ENCODE measurements at regions not wholly inside any gene's neighbourhood (a gene's known extent, or its start where the extent isn't known, plus 50 kb on each side); places are given as distances from the start of the nearest gene placed in this dataset.
"Not testable (repeated sequence)": the region's sequence is repeated elsewhere in the genome, so short reads cannot be mapped to it uniquely, and the experiment has no call there.

DNA sequence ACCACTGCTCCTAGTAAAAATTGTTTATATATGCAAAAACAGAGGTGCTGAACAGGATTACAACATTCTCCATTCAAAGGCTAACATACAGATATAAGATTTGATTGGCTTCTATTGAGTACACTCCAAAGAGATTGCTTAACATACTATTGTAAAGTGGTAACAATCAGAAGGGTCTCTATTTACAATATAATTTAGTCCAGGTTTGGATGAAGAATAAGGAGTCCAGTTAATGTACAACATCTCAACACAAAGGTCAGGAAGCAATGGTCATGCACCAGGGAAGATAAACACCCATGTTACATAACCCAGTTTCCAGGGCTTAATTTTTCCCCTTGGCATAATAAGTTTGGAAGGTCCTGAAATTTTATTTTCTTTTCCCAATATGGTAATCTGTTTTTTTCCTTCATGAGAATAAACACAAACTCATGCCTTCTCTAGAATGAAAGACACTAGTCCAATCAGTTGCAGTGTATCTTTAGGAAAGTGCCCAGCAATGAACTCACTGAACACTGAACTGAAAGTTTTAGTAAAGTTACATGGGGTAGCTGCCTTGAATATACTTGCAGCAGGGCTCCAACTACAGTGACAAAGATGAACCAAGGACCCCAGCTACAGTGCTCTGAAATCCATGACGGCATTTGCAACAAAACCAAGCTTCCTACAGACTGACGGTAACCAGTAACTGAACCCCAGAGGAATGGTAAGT, 255.3 kb upstream of the GJE1 start:
- DNase-seq (ENCODE audit: low spot score): no peak

GRCh38 chr6:141874930-141875602, 257.7 kb upstream of the GJE1 start:
- no peak for DNase-seq (ENCODE audit: low spot score)

DNA sequence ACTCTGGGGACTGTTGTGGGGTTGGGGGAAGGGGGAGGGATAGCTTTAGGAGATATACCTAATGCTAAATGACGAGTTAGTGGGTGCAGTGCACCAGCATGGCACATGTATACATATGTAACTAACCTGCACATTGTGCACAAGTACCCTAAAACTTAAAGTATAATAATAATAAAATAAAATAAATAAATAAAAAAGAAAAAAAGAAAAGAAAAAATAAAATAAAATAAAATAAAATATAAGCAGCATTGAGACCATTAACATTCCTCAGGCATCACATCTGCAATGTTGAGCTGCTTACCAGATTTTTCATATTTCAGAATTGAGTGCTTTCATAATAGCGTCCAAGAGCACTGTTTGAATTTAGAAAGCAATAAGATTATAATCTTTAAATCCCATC, 263.2 kb upstream of the GJE1 start:
- not testable (repeated sequence) for DNase-seq (ENCODE audit: low spot score)

DNA sequence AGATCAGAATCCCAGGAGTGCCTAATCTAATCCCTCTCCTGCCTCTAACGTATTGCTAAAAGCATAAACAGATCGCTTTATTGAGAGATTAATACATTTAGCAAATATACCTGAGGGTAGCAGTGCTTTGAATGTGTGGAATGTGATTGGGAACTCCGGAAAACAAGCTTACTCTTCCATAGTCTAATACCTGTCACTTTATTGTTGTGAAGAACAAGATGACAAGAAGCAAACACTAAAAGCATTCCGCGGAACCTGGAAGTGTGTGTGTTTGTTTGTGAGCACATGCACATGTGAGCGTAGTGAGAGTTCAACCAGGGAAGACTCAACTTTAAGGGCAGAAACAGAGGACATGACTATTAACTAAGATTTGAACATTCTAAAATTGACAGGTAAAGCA, 265.0 kb upstream of the GJE1 start:
- DNase-seq (ENCODE audit: low spot score): no peak

- no peak for DNase-seq (ENCODE audit: low spot score)
Measured at GRCh38 chr6:141866731-141867497, 265.8 kb upstream of the GJE1 start.

- DNase-seq (ENCODE audit: low spot score): no peak
Measured at GRCh38 chr6:141851063-141851462, 281.7 kb upstream of the GJE1 start.

DNA sequence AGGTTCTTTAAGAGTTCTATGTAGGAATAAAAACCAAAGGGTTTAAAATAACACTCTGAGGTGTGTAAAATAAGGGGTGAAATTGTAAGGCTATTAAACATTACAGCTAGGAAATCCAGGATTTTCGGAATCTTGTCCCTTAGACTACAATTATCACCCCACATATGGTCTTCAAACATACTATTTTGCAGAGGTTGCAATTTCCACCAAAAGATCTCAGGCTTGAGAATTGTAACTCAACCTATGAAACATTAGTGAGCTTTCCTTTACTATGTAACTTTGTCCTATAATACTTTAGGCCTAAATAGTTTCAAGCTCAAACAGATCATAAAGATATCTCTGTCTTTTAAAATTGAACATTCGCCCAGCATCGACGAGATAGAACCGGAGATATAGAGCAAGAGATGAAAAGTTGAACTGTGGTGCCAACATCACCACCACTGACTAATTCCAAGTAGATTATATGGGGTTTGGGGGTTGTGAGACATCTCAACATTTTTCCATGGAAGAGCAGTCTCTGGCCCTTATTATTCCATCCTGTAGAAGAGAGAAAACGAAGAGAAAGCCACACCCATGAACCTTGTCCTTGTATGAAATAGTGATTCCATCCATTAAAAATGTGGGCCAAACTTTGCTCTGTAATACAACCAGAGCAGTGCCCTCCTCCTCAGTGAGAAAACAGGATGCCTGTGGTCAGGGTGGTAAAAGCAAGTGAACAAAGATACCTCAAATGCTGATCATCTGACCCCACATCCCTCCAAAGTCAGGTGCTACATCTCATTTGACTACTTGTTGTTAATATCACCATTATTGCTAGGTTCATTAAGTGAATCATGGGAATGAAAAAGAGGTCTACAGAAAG, 284.5 kb upstream of the GJE1 start:
- no peak for DNase-seq (ENCODE audit: low spot score)

DNA sequence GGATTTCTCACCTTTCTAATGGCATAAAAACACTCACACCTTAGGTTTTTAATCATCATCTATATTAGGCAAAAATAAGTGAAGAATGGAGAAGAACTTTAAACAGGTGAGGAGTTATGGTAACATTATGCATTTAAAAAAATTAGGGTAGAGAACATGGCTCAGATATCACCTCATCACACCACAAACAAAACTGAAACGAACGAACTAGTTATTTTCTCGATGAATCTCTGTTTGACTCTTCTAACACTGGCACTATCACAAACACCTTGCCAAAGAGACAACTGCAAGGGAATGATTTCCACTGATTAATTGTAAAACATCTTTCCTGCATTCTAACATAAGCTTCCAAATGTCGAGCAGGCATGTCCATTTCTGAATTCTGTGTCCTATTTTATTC, 286.1 kb upstream of the GJE1 start:
- no peak for DNase-seq (ENCODE audit: low spot score)

DNA sequence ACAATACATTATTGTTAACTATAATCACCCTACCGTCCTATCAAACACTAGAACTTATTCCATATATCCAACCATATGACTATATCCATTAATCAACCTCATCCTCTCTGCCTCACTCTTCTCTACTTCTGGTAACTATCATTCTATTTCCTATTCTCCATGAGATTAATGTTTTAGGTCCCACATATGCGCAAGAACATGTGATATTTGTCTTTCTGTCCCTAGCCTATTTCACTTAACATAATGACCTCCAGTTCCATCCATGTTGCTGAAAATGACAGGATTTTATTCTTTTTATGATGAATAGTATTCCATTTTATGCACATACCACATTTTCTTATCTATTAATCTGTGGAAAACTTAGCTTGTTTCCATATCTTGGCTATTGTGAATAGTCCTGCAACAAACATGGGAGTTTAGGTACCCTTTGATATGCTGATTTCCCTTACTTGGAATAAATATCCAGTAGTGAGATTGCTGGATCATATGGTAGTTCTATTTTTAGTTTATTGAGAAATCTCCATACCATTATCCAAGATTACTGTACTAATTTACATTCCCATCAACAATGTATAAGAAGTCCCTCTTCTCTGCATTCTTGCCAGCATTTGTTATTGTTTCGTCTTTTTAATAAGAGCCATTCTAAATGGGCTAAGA, 289.4 kb upstream of the GJE1 start:
- DNase-seq (ENCODE audit: low spot score): no peak

- no peak for DNase-seq (ENCODE audit: low spot score)
Measured at GRCh38 chr6:141833001-141833655, 299.6 kb upstream of the GJE1 start.

DNA sequence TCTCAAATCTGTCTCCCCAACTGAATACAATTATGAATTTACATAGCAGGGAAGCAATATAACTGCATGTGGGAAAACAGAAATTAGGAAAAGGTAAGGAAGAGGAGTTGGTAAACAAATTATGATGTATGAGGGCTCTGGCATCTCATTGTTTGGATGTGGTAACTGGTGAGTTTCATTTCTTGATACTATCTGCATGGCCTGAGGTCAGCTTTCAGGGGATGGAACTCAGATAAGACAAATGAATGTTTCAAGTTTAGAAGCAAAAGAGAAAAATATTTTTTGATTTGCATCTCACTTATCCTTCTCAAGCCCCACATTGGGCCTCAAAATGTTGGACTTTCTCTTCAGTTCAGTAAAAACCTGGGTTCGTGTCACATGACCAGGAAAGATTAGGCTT, 302.2 kb upstream of the GJE1 start:
- no peak for DNase-seq (ENCODE audit: low spot score)

- no peak for DNase-seq (ENCODE audit: low spot score)
Measured at GRCh38 chr6:141829566-141830360, 303.0 kb upstream of the GJE1 start.

DNA sequence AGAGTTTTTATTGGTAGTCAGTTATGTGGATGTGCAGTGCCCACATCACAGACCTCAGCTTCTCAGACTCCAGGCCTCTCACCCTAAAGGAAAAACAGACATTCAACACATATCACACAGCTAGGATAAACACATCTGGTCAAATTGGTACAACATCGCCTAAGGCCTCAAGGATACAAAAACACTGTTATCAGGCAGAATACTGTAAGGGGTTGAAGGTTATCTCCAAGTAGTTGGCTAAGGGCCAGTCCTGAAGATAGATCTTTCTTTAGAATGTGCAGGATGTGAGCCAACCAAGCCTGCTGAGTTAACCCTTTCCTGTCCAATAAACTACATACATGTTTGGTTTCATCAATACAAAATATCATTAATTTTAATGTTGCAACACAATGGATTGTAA, 308.4 kb upstream of the GJE1 start:
- DNase-seq (ENCODE audit: low spot score): no peak

GRCh38 chr6:141815039-141815438, 317.7 kb upstream of the GJE1 start:
- not testable (repeated sequence) for DNase-seq (ENCODE audit: low spot score)

GRCh38 chr6:141809901-141810300, 322.8 kb upstream of the GJE1 start:
- no peak for DNase-seq (ENCODE audit: low spot score)

- DNase-seq (ENCODE audit: low spot score): no peak
Measured at GRCh38 chr6:141808662-141809061, 324.1 kb upstream of the GJE1 start.

DNA sequence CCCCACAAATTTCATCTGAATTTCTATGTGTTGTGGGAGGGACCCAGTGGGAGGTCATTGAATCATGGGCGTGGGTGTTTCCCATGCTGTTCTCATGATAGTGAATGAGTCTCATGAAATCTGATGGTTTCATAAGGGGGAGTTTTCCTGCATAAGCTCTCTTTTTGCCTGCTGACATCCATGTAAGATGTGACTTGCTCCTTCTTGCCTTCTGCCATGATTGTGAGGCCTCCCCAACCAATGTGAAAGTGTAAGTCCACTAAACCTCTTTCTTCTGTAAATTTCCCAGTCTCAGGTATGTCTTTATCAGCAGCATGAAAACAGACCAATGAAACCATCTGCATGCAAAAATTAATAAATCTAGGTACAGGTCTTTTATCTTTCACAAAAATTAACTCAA, 331.8 kb upstream of the GJE1 start:
- DNase-seq (ENCODE audit: low spot score): not testable (repeated sequence)

DNA sequence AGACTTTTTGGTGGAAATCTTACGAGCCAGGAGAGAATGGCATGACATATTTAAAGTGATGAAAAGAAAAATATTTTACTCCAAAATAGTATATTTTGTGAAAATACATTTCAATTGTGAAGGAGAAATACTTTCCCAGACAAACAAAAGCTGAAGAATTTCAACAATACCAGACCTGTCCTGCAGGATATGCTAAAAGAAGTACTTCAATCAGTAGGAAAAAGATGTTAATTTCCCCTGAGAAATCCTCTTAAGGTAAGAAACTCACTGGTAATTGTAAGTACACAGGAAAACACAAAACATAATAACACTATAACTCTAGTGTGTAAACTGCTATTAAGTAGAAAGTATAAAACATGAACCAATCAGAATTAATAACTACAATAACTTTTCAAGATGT, 341.8 kb upstream of the GJE1 start:
- DNase-seq (ENCODE audit: low spot score): no peak

- DNase-seq (ENCODE audit: low spot score): no peak
Measured at GRCh38 chr6:141788096-141788495, 344.6 kb upstream of the GJE1 start.

- no peak for DNase-seq (ENCODE audit: low spot score)
Measured at GRCh38 chr6:141783585-141783984, 349.1 kb upstream of the GJE1 start.
